SIG-M5 (cell line): ENCODE measurements at regions not wholly inside any gene's neighbourhood (a gene's known extent, or its start where the extent isn't known, plus 50 kb on each side); places are given as distances from the start of the nearest gene placed in this dataset.

ENCODE experiments used
- DNase-seq: peaks from one replicate; lab custom pipeline; 2025; lab: John Stamatoyannopoulos, UW

- DNase-seq = no peak
Observed at GRCh38 chr13:91166714-91167511, 180.6 kb upstream of the MIR17HG start.

- DNase-seq = no peak
Observed at GRCh38 chr13:91167706-91168385, 179.6 kb upstream of the MIR17HG start.

GRCh38 chr13:91168386-91168711 is 179.1 kb upstream of the MIR17HG start:
- no peak for DNase-seq

- no peak for DNase-seq
Observed at GRCh38 chr13:91169321-91170050, 178.0 kb upstream of the MIR17HG start.

GRCh38 chr13:91172160-91172559 is 175.3 kb upstream of the MIR17HG start:
- no peak for DNase-seq

- DNase-seq = no peak
Observed at GRCh38 chr13:91174886-91175501, 172.5 kb upstream of the MIR17HG start.

GRCh38 chr13:91178099-91178498 is 169.4 kb upstream of the MIR17HG start:
- no peak for DNase-seq

GRCh38 chr13:91181892-91182291 is 165.6 kb upstream of the MIR17HG start:
- DNase-seq = no peak

GRCh38 chr13:91184244-91184926 is 163.1 kb upstream of the MIR17HG start:
- no peak for DNase-seq

- no peak for DNase-seq
Observed at GRCh38 chr13:91185294-91185863, 162.1 kb upstream of the MIR17HG start.

- no peak for DNase-seq
Observed at GRCh38 chr13:91187522-91187921, 160.0 kb upstream of the MIR17HG start.

GRCh38 chr13:91189506-91189905 is 158.0 kb upstream of the MIR17HG start:
- no peak for DNase-seq

- DNase-seq = no peak
Observed at GRCh38 chr13:91193358-91193757, 154.1 kb upstream of the MIR17HG start.

- DNase-seq = no peak
Observed at GRCh38 chr13:91195789-91196188, 151.7 kb upstream of the MIR17HG start.

GRCh38 chr13:91196958-91197357 is 150.5 kb upstream of the MIR17HG start:
- no peak for DNase-seq

- DNase-seq = no peak
Observed at GRCh38 chr13:91199866-91200265, 147.6 kb upstream of the MIR17HG start.

- DNase-seq = no peak
Observed at GRCh38 chr13:91200486-91200885, 147.0 kb upstream of the MIR17HG start.

GRCh38 chr13:91203430-91203829 is 144.1 kb upstream of the MIR17HG start:
- DNase-seq = no peak

- DNase-seq = no peak
Observed at GRCh38 chr13:91207261-91207660, 140.2 kb upstream of the MIR17HG start.

GRCh38 chr13:91211510-91211909 is 136.0 kb upstream of the MIR17HG start:
- no peak for DNase-seq

GRCh38 chr13:91212231-91212630 is 135.3 kb upstream of the MIR17HG start:
- no peak for DNase-seq

GRCh38 chr13:91214031-91214430 is 133.5 kb upstream of the MIR17HG start:
- DNase-seq = no peak
